ENCODE measurements at regions not wholly inside any gene's neighbourhood (a gene's known extent, or its start where the extent isn't known, plus 50 kb on each side); places are given as distances from the start of the nearest gene placed in this dataset.

GRCh38 chr2:38467768-38468455, 90.8 kb upstream of the ATL2 start:
- TF ChIP-seq CTCF (IDR thresholded peaks at IDR 0.05), result no peak
- no peak for DNase-seq (ENCODE audit: extremely low spot score, unreplicated experiment)
- H3K27me3 Mint-ChIP-seq (ENCODE audit: unreplicated experiment), result peaks cover 11% of the 10 kb centered on the region
- no peaks in the 10 kb centered on the region for H3K36me3 Mint-ChIP-seq (ENCODE audit: unreplicated experiment)
- H3K4me3 Mint-ChIP-seq (ENCODE audit: unreplicated experiment), result no peak overlapping the region
- H3K27ac Mint-ChIP-seq (ENCODE audit: unreplicated experiment), result peak overlapping the region; percentile 80
- H3K9me3 Mint-ChIP-seq (ENCODE audit: unreplicated experiment), result no peaks in the 10 kb centered on the region
- peaks cover 62% of the 10 kb centered on the region for H3K4me1 Mint-ChIP-seq (ENCODE audit: unreplicated experiment)

DNA sequence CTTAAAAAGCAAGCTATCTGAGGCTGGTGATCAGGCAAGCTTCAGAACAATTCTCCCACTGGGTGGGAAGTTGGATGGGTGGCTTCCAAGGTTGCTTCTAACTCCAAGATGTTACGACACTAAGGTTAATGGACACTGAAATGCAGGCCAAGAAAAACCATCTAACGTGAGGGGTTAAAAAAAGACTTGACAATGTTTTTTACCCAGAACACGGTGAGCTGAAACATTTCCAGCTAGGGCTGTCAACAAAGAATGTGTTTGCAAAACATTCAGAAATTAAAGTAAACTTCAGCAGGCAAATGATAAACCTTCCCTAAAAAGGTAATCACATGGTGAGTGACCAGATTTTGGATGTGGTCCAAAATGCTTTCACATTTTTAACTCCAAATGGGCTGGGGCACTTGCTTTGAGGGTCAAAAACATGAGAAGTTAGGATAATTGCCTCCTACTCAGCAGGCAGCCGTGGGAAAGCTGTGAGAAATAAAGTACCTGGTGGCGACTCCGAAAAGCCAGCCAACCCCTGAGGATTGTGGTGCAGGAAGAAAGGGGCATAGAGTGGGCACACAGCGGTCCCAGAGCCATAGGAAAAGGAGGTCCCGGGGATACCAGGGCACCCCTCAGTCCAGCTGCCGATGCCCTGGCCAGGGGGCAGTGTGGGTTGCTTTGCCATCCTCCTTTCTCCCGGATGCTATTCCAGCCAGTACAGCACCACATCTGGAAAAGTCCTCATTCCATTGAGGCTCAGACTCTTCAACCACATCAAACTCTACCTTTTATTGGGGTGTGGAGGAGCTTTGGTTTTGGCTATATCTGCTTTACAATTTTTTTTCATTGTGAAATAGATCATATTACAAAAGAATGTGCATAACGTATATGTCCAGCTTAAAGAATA, 90.0 kb upstream of the ATL2 start:
- peak; percentile 24 for TF ChIP-seq CTCF (IDR thresholded peaks at IDR 0.05)
- H3K4me1 Mint-ChIP-seq (ENCODE audit: unreplicated experiment), result peaks cover 70% of the 10 kb centered on the region
- H3K36me3 Mint-ChIP-seq (ENCODE audit: unreplicated experiment), result no peaks in the 10 kb centered on the region
- H3K4me3 Mint-ChIP-seq (ENCODE audit: unreplicated experiment), result no peak overlapping the region
- no peak for DNase-seq (ENCODE audit: extremely low spot score, unreplicated experiment)
- H3K27ac Mint-ChIP-seq (ENCODE audit: unreplicated experiment), result peak overlapping the region; percentile 80
- peaks cover 7% of the 10 kb centered on the region for H3K27me3 Mint-ChIP-seq (ENCODE audit: unreplicated experiment)
- H3K9me3 Mint-ChIP-seq (ENCODE audit: unreplicated experiment), result no peaks in the 10 kb centered on the region

- DNase-seq (ENCODE audit: extremely low spot score, unreplicated experiment), result no peak
- H3K27ac Mint-ChIP-seq (ENCODE audit: unreplicated experiment), result peak overlapping the region; percentile 80
- H3K9me3 Mint-ChIP-seq (ENCODE audit: unreplicated experiment), result no peaks in the 10 kb centered on the region
- no peak for TF ChIP-seq CTCF (IDR thresholded peaks at IDR 0.05)
- H3K27me3 Mint-ChIP-seq (ENCODE audit: unreplicated experiment), result peaks cover 4% of the 10 kb centered on the region
- H3K4me1 Mint-ChIP-seq (ENCODE audit: unreplicated experiment), result peaks cover 76% of the 10 kb centered on the region
- H3K4me3 Mint-ChIP-seq (ENCODE audit: unreplicated experiment), result no peak overlapping the region
- H3K36me3 Mint-ChIP-seq (ENCODE audit: unreplicated experiment), result no peaks in the 10 kb centered on the region
Observed at GRCh38 chr2:38466409-38466808, 89.3 kb upstream of the ATL2 start.

- Mint-ChIP-seq H3K27me3 (ENCODE audit: unreplicated experiment) (peaks cover 4% of the 10 kb centered on the region), H3K4me3 (ENCODE audit: unreplicated experiment) (no peak overlapping the region), H3K9me3 (ENCODE audit: unreplicated experiment) (no peaks in the 10 kb centered on the region), H3K27ac (ENCODE audit: unreplicated experiment) (peak overlapping the region; percentile 44), H3K4me1 (ENCODE audit: unreplicated experiment) (peaks cover 76% of the 10 kb centered on the region), H3K36me3 (ENCODE audit: unreplicated experiment) (no peaks in the 10 kb centered on the region)
- TF ChIP-seq CTCF (IDR thresholded peaks at IDR 0.05), result peak; percentile 51
- DNase-seq (ENCODE audit: extremely low spot score, unreplicated experiment), result no peak
Observed at GRCh38 chr2:38465789-38466127, 88.7 kb upstream of the ATL2 start.

Measured in osteocyte (in vitro differentiated cells).